ENCODE measurements at regions not wholly inside any gene's neighbourhood (a gene's known extent, or its start where the extent isn't known, plus 50 kb on each side); places are given as distances from the start of the nearest gene placed in this dataset.

- TF ChIP-seq CTCF (IDR thresholded peaks at IDR 0.05; ENCODE audit: insufficient read depth, low read length, poor library complexity, severe bottlenecking) (no peak), EZH2phosphoT487 (conservative IDR thresholded peaks at IDR 0.05; ENCODE audit: low read length) (no peak)
These were observed 131.9 kb upstream of the NFIA start for GRCh38 chr1:60950224-60951063.

Data from SU-DHL-6 (cell line).